Forelimb muscle (tissue), 1 donor: ENCODE measurements at regions not wholly inside any gene's neighbourhood (a gene's known extent, or its start where the extent isn't known, plus 50 kb on each side); places are given as distances from the start of the nearest gene placed in this dataset.
"Not testable (repeated sequence)": the region's sequence is repeated elsewhere in the genome, so short reads cannot be mapped to it uniquely, and the experiment has no call there.

Experiments
- DNase-seq: peaks from one replicate; pipeline ENCODE4 v3.0.0-alpha.2; 2013; ENCODE audit warnings: low read depth

GRCh38 chr4:159736411-159736810, 633.5 kb downstream of the RAPGEF2 start:
- no peak for DNase-seq

DNA sequence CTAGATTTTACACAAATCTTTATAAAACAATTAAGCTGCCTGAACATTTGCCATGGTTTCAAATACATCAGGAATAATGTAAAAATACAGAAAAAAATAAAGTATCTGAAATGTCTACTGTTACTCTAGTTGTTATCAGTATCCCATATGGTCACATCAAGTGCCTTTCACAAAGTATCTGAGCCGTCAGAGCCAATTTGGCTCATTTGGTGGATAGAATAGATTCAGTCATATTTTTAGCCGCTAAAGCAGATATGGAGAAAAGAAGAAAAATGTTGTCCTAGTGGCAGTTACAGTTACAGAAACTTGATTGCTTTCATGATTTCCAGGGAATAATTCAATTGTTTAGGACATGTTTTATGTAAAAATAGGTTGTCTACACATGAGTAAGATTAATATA, 641.1 kb downstream of the RAPGEF2 start:
- DNase-seq = no peak

DNA sequence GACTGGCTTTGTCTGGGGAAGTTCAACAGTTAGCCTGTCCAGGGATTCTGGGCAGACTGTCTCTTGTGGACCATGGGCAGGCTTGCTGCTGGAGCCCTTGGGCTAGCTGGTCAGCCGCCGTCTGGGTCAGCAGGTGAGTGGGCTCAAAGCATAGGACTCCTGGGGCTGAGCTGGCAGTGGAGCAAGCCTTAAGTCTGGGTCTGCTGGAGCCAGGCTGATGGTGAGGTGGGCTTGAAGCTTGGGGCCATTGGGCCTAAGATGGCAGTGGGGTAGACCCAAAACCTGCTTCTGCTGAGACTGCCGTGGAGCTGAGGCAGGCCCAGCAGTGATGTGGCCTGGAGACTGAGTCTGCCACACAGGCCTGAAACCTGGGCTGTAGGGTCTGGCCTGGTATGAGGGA, 645.1 kb downstream of the RAPGEF2 start:
- no peak for DNase-seq

DNA sequence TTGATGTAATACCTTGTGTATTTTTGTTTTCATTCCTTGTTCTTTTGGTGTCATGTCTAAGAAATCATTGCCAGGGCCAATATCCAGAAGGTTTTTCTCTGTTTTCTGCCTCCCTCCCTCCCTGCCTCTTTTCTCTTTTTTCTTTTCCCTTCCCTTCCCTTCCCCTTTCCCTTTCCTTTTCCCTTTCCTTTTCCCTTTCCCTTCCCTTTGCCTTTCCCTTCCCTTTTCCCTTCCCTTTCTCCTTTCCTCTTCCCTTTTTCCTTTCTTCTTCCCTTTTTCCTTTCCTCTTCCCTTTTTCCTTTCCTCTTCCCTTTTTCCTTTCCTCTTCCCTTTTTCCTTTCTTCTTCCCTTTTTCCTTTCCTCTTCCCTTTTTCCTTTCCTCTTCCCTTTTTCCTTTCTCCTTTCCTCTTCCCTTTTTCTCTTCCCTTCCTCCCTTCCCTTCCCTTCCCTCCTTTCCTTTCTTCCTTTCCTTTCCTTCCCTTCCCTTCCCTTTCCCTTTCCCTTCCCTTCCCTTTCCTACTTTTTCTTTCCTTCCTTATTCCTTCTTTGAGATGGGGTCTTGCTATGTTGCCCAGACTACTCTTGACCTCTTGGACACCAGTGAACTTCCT, 646.1 kb downstream of the RAPGEF2 start:
- no peak for DNase-seq

- peak; percentile 56 for DNase-seq
Measured at GRCh38 chr4:159757499-159757898, 654.6 kb downstream of the RAPGEF2 start.

GRCh38 chr4:159758061-159758460, 655.2 kb downstream of the RAPGEF2 start:
- no peak for DNase-seq

DNA sequence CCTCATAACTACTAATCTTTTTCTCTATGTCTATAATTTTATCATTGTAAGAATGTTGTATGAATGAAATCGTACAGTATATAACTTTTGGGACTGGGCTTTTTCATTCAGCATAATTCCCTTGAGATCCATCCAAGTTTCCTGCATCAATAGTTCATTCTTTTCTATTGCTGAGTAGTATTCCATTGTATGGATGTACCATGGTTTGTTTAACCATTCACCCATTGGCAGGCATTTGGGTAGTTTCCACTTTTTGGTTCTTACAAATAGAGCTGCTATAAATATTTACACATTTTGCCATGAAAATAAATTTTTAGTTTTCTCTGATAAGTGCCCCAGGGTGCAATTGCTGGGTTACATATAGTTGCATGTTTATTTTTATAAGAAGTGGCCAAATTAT, 659.8 kb downstream of the RAPGEF2 start:
- no peak for DNase-seq

DNA sequence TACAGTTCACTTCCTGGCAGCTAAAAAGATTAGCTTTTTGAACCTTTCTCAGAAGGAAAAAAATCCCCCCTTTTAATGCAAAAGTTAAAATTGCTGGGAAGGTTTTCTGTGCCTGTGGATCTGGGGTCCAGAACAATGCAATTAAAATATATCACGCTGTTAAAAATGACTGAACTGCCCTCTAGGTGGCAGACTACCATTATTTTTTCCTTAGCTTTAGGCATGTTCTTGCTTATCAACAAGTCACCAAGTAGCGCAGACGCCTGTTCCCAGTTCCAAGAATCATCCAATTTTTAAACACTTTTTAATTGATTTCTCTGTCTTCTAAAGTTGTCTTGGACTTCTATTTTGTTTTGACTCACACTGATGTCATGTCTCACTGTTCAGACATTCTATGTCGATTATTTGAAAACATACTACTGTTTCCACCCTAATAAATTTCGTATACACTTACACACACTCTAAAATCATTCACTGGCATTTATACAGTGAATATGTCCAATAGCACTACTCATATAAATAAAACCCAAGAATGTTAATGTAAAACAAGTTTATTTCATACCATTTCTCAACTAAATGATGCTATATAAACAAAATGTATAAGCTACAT, 661.6 kb downstream of the RAPGEF2 start:
- peak; percentile 54 for DNase-seq

- no peak for DNase-seq
Measured at GRCh38 chr4:159765382-159765781, 662.5 kb downstream of the RAPGEF2 start.

GRCh38 chr4:159766241-159766640, 663.4 kb downstream of the RAPGEF2 start:
- no peak for DNase-seq

GRCh38 chr4:159767406-159767805, 664.5 kb downstream of the RAPGEF2 start:
- DNase-seq = no peak

GRCh38 chr4:159768016-159768415, 665.1 kb downstream of the RAPGEF2 start:
- DNase-seq = no peak

GRCh38 chr4:159770401-159770800, 667.5 kb downstream of the RAPGEF2 start:
- no peak for DNase-seq

- DNase-seq = no peak
Measured at GRCh38 chr4:159770969-159771368, 668.1 kb downstream of the RAPGEF2 start.

- no peak for DNase-seq
Measured at GRCh38 chr4:159776961-159777360, 674.1 kb downstream of the RAPGEF2 start.

- DNase-seq = no peak
Measured at GRCh38 chr4:159777689-159778088, 674.8 kb downstream of the RAPGEF2 start.

DNA sequence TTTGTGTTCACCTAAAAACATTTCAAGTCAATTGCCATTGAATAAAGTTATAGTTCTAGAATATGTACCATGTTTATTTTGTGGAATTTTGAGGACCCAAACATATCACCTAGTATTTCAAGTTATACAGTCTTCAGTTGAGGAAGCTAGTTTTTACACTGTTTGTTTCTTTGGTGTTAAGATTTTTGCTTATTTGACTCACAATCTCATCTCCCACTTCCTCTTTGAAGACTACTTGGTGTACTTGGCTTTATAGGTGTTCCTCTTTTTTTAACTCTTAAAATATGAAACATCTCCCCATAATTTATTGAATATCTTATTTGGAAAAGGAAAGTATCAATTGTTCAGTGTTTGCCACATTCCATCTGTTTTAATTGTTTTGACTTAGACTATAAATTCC, 675.4 kb downstream of the RAPGEF2 start:
- DNase-seq = no peak

GRCh38 chr4:159779716-159780115, 676.8 kb downstream of the RAPGEF2 start:
- no peak for DNase-seq

DNA sequence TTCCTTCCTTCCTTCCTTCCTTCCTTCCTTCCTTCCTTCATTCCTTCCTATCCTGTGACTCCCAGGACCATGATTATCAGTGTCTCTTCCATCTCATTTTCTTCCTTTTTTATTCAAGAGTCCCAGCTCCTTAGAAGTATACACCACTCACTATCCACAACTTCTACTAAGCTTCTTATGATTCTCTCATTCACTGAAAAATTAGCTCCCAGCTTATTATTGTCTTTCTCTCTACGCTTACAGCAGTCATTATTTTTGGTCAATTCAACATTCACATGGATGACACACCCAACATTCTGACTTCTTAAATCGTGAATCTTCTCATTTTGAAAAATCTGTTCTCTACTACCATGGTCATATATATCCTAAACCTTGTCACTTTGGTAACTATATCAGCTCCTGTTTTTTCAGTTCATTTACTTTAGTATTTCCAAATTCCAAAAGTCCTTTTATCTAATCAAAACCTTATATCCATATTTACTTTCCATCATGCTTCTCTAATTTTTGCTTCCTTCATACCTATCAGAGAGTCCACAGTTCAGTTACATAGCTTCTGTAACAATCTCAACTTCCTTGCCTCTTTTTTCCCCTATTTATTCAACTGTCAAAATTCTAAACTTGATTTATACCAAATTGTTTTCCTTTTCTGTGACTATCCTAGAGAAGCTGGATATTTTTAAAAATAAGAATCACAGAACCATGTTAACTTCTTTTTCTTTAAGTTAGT, 677.5 kb downstream of the RAPGEF2 start:
- no peak for DNase-seq

DNA sequence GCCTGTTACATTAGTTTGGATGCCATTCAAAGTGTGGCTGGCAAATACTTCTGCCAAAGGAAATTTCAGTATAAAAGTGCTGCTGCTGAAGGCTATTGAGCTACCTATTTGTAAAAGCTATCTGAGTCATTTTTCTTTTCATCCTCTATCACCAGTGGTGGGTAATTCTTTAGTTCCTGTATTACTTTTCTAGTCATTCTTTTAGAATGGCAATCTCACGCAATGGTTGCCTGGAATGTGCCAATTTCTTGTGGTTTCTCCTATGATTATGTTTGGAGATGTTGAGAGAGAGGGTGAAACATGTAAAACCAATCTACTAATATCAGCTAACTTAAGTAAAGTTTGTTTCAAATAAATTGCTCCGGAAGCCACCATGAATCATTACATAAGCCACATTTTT, 685.0 kb downstream of the RAPGEF2 start:
- no peak for DNase-seq

- no peak for DNase-seq
Measured at GRCh38 chr4:159791334-159791733, 688.5 kb downstream of the RAPGEF2 start.

GRCh38 chr4:159804592-159804991, 701.7 kb downstream of the RAPGEF2 start:
- DNase-seq = not testable (repeated sequence)

GRCh38 chr4:159823743-159824142, 720.9 kb downstream of the RAPGEF2 start:
- DNase-seq = no peak
